ENCODE measurements at regions not wholly inside any gene's neighbourhood (a gene's known extent, or its start where the extent isn't known, plus 50 kb on each side); places are given as distances from the start of the nearest gene placed in this dataset.

GRCh38 chr10:44742248-44742647 is 168.9 kb upstream of the TMEM72 start:
- TF ChIP-seq EZH2phosphoT487 (IDR thresholded peaks at IDR 0.05; ENCODE audit: borderline replicate concordance, low read length) (no peak), CTCF (IDR thresholded peaks at IDR 0.05; ENCODE audit: low read depth, low read length, poor library complexity, severe bottlenecking) (no peak)

Measured in DOHH2 (cell line).